GM10266 (cell line): ENCODE measurements at regions not wholly inside any gene's neighbourhood (a gene's known extent, or its start where the extent isn't known, plus 50 kb on each side); places are given as distances from the start of the nearest gene placed in this dataset.

Experiments used
- DNase-seq: peaks from one replicate; pipeline ENCODE4 v3.0.0; 2012; ENCODE audit errors: extremely low spot score
- TF ChIP-seq, protein P1 (sequence below): IDR thresholded peaks from 2 replicates; pipeline ENCODE4 v1.5.1; 2012; ENCODE audit warnings: mild to moderate bottlenecking, low read depth; ENCODE audit not compliant: control insufficient read depth, insufficient read depth; ENCODE audit errors: missing control alignments

DNA sequence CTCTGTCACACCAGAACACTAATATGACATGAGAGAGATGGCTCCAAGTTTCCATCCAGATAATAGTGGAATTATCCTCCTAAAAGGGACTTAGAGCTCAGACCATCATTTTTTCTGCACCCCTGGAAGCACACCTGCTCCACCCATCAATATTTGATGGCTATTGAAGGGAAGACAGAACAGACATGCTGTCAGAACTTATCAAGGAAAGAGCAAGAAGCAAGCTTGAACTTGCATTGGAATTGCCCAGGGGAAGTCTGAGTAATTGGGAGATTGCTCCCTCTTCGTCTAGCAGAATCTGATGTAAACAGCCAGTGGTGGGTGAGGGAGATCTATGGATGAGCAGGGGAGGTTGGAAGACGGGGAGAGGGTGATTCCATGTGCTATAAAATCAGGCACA lies 874.4 kb upstream of the TENM4 start:
- TF ChIP-seq, protein P1, sequence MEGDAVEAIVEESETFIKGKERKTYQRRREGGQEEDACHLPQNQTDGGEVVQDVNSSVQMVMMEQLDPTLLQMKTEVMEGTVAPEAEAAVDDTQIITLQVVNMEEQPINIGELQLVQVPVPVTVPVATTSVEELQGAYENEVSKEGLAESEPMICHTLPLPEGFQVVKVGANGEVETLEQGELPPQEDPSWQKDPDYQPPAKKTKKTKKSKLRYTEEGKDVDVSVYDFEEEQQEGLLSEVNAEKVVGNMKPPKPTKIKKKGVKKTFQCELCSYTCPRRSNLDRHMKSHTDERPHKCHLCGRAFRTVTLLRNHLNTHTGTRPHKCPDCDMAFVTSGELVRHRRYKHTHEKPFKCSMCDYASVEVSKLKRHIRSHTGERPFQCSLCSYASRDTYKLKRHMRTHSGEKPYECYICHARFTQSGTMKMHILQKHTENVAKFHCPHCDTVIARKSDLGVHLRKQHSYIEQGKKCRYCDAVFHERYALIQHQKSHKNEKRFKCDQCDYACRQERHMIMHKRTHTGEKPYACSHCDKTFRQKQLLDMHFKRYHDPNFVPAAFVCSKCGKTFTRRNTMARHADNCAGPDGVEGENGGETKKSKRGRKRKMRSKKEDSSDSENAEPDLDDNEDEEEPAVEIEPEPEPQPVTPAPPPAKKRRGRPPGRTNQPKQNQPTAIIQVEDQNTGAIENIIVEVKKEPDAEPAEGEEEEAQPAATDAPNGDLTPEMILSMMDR: no peak
- DNase-seq: no peak

- TF ChIP-seq, protein P1: no peak
- DNase-seq: no peak
These were observed 868.5 kb upstream of the TENM4 start for GRCh38 chr11:80309301-80309700.

DNA sequence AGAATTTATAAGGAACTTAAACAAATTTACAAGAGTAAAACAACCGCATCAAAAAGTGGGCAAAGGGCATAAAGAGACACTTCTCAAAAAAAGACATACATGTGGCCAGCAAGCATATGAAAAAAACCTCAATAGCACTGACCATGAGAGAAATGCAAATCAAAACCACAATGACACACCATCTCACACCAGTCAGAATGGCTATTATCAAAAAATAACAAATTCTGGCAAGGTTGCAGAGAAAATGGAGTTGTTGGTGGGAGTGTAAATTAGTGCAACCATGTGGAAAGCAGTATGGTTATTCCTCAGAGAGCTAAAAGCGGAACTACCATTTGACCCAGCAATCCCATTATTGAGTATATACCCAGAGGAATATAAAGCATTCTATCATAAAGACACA lies 866.8 kb upstream of the TENM4 start:
- TF ChIP-seq, protein P1: no peak
- no peak for DNase-seq

DNA sequence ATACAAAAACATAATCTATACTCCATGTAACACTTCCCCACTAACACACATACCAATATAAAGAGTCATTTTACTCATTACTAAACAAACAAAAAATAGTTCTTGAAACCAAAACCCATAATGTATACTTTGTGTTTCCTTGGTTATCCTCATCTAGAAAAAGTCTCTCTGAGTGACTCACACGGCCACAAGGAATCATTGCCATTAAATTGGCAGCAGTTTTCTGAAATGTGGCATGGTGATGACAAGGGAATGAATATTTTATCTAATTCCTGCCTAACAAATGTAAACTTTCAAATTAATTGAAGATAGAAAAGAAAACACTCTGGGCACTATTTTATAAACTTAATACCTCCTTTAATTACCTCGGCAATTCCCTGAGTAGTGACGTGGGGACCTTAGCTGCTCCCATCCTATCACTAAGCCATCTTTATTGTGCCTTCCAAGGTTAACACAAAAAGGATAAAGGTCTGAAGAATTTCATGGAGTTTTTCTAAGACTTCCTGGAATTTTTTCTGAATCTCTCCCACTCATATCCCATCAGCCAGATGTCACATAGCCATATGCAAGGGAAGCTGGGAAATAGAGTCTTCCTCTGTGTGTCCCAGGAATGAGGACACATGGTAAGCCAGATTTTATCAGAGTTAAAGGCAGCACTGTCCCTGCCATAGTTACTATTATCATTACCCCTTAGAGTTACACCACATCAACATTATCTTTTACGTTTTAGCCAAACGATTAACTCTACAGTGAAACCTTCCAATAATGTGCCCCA lies 857.2 kb upstream of the TENM4 start:
- no peak for DNase-seq
- TF ChIP-seq, protein P1: no peak

- TF ChIP-seq, protein P1: no peak
- DNase-seq: no peak
These were observed 852.5 kb upstream of the TENM4 start for GRCh38 chr11:80293293-80293692.

GRCh38 chr11:80284946-80285785 lies 844.3 kb upstream of the TENM4 start:
- TF ChIP-seq, protein P1: no peak
- DNase-seq: no peak

DNA sequence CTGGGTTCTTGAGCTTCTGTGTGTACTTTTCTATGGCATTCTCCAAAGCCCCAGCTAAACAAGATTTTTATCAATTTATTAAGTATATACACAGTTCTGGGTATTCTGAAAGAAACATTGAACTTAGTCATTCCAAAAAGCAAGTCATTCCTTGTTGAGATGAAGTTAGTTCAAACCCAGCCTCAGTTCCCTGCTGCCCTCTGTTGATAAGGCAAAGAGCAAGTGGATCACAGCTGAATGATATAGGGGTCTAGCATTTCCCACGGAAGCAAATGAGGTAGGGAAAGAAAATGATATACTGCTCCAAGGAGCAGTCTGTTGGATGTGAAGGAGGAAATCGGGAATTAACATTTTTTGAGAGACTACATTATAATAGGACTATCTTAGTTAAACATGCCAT lies 841.8 kb upstream of the TENM4 start:
- TF ChIP-seq, protein P1: no peak
- DNase-seq: no peak
